ENCODE measurements at regions not wholly inside any gene's neighbourhood (a gene's known extent, or its start where the extent isn't known, plus 50 kb on each side); places are given as distances from the start of the nearest gene placed in this dataset.

GRCh38 chr5:10844016-10844415 lies 83.0 kb upstream of the DAP start:
- Histone ChIP-seq H3K4me1 (no peaks in the 10 kb centered on the region), H3K27me3 (no peaks in the 10 kb centered on the region), H3K79me2 (ENCODE audit: low read depth) (no peaks in the 10 kb centered on the region), H3K36me3 (no peaks in the 10 kb centered on the region), H3K9me3 (ENCODE audit: low read depth) (no peaks in the 10 kb centered on the region), H3K9ac (no peak overlapping the region), H2AFZ (replicated peaks) (no peak overlapping the region), H3K27ac (no peak overlapping the region), H3K4me3 (no peak overlapping the region), H3K4me2 (no peak overlapping the region), H4K20me1 (ENCODE audit: low read depth) (no peaks in the 10 kb centered on the region), H3F3A (ENCODE audit: low read depth) (no peaks in the 10 kb centered on the region)
- no peak for DNase-seq (ENCODE audit: low spot score)
- no peaks in the 10 kb centered on the region for H3K36me3 Mint-ChIP-seq
- H3K4me3 Mint-ChIP-seq, result no peak overlapping the region
- no peaks in the 10 kb centered on the region for H3K4me1 Mint-ChIP-seq
- no peaks in the 10 kb centered on the region for H3K27me3 Mint-ChIP-seq (ENCODE audit: insufficient read depth, low read depth)
- H3K27ac Mint-ChIP-seq, result no peak overlapping the region
- peaks cover 3% of the 10 kb centered on the region for H3K9me3 Mint-ChIP-seq
- no peak for TF ChIP-seq EZH2 (IDR thresholded peaks at IDR 0.05)

- no peak for DNase-seq (ENCODE audit: low spot score)
- Histone ChIP-seq H3K9ac (no peak overlapping the region), H2AFZ (replicated peaks) (no peak overlapping the region), H3K4me3 (no peak overlapping the region), H4K20me1 (ENCODE audit: low read depth) (no peaks in the 10 kb centered on the region), H3K4me2 (no peak overlapping the region), H3F3A (ENCODE audit: low read depth) (no peaks in the 10 kb centered on the region), H3K4me1 (no peaks in the 10 kb centered on the region), H3K36me3 (no peaks in the 10 kb centered on the region), H3K79me2 (ENCODE audit: low read depth) (no peaks in the 10 kb centered on the region), H3K9me3 (ENCODE audit: low read depth) (no peaks in the 10 kb centered on the region), H3K27ac (no peak overlapping the region), H3K27me3 (no peaks in the 10 kb centered on the region)
- Mint-ChIP-seq H3K27ac (no peak overlapping the region), H3K4me3 (no peak overlapping the region), H3K36me3 (no peaks in the 10 kb centered on the region), H3K9me3 (peaks cover 3% of the 10 kb centered on the region), H3K4me1 (no peaks in the 10 kb centered on the region), H3K27me3 (ENCODE audit: insufficient read depth, low read depth) (no peaks in the 10 kb centered on the region)
- TF ChIP-seq EZH2 (IDR thresholded peaks at IDR 0.05) (no peak), EZH2phosphoT487 (IDR thresholded peaks at IDR 0.05) (no peak)
Observed at GRCh38 chr5:10842823-10843222, 81.8 kb upstream of the DAP start.

GRCh38 chr5:10839916-10840599 lies 79.0 kb upstream of the DAP start:
- Mint-ChIP-seq H3K4me1 (no peaks in the 10 kb centered on the region), H3K4me3 (no peak overlapping the region), H3K9me3 (peaks cover 3% of the 10 kb centered on the region), H3K27me3 (ENCODE audit: insufficient read depth, low read depth) (no peaks in the 10 kb centered on the region), H3K27ac (no peak overlapping the region), H3K36me3 (no peaks in the 10 kb centered on the region)
- H3K27ac ChIP-seq, result no peak overlapping the region
- no peak overlapping the region for H3K9ac ChIP-seq
- H3K27me3 ChIP-seq, result no peaks in the 10 kb centered on the region
- no peaks in the 10 kb centered on the region for H4K20me1 ChIP-seq (ENCODE audit: low read depth)
- H3K4me3 ChIP-seq, result no peak overlapping the region
- H3F3A ChIP-seq (ENCODE audit: low read depth), result no peaks in the 10 kb centered on the region
- no peaks in the 10 kb centered on the region for H3K36me3 ChIP-seq
- no peaks in the 10 kb centered on the region for H3K9me3 ChIP-seq (ENCODE audit: low read depth)
- no peak for TF ChIP-seq CTCF (IDR thresholded peaks at IDR 0.05)
- TF ChIP-seq EZH2phosphoT487 (IDR thresholded peaks at IDR 0.05), result no peak
- TF ChIP-seq EZH2 (IDR thresholded peaks at IDR 0.05), result no peak
- DNase-seq (ENCODE audit: low spot score), result no peak
- no peak overlapping the region for H2AFZ ChIP-seq (replicated peaks)
- no peaks in the 10 kb centered on the region for H3K79me2 ChIP-seq (ENCODE audit: low read depth)
- no peaks in the 10 kb centered on the region for H3K4me1 ChIP-seq
- no peak overlapping the region for H3K4me2 ChIP-seq

- no peaks in the 10 kb centered on the region for H3K9me3 Mint-ChIP-seq
- TF ChIP-seq EZH2phosphoT487 (IDR thresholded peaks at IDR 0.05), result no peak
- no peak for TF ChIP-seq EZH2 (IDR thresholded peaks at IDR 0.05)
- no peak for TF ChIP-seq CTCF (IDR thresholded peaks at IDR 0.05)
- Histone ChIP-seq H3K36me3 (no peaks in the 10 kb centered on the region), H3K9ac (no peak overlapping the region), H3K27ac (no peak overlapping the region), H3F3A (ENCODE audit: low read depth) (no peaks in the 10 kb centered on the region), H3K4me2 (no peak overlapping the region), H3K4me1 (no peaks in the 10 kb centered on the region), H2AFZ (replicated peaks) (no peak overlapping the region), H4K20me1 (ENCODE audit: low read depth) (no peaks in the 10 kb centered on the region), H3K9me3 (ENCODE audit: low read depth) (no peaks in the 10 kb centered on the region), H3K4me3 (no peak overlapping the region), H3K27me3 (no peaks in the 10 kb centered on the region), H3K79me2 (ENCODE audit: low read depth) (no peaks in the 10 kb centered on the region)
- H3K27me3 Mint-ChIP-seq (ENCODE audit: insufficient read depth, low read depth), result no peaks in the 10 kb centered on the region
- no peak overlapping the region for H3K4me3 Mint-ChIP-seq
- DNase-seq (ENCODE audit: low spot score), result no peak
- no peaks in the 10 kb centered on the region for H3K36me3 Mint-ChIP-seq
- H3K27ac Mint-ChIP-seq, result no peak overlapping the region
- H3K4me1 Mint-ChIP-seq, result no peaks in the 10 kb centered on the region
Observed at GRCh38 chr5:10839118-10839517, 78.1 kb upstream of the DAP start.
